H1 (cell line): ENCODE measurements at regions not wholly inside any gene's neighbourhood (a gene's known extent, or its start where the extent isn't known, plus 50 kb on each side); places are given as distances from the start of the nearest gene placed in this dataset.

Source experiments
- CTCF ChIA-PET: fragments of 300-600 bp; sonication (Branson Sonifier 250); formaldehyde crosslinking; loops from one replicate; lab custom pipeline; 2021; ENCODE audit not compliant: partially characterized antibody; lab: Charles Lee
- POLR2A ChIA-PET: fragments of 300-600 bp; sonication (Branson Sonifier 250); formaldehyde crosslinking; loops from one replicate; lab custom pipeline; 2021; ENCODE audit warnings: inconsistent platforms; ENCODE audit not compliant: partially characterized antibody; lab: Charles Lee
- DNase-seq, 2 experiments: peaks; one replicate each; pipeline versions ENCODE4 v3.0.0 to v3.0.0-alpha.2; 2010 to 2022; ENCODE audit warnings: low spot score in 2 of 2, low read depth in 1 of 2, mixed read lengths in 1 of 2
- FAIRE-seq: peaks from 2 replicates; lab custom pipeline; 2011; peaks lifted over from hg19 to GRCh38; lab: Jason Lieb, UNC
- H2AFZ ChIP-seq: 2 replicates; pipeline ENCODE4 v1.8.1; 2012; ENCODE audit warnings: low read length, inconsistent platforms
- H2AK5ac ChIP-seq: 2 replicates; pipeline ENCODE4 v1.6.1; 2013; ENCODE audit warnings: low read depth, low read length
- H2BK120ac ChIP-seq: replicated peaks from 2 replicates; pipeline ENCODE3; 2013; ENCODE audit warnings: low read depth, low read length, inconsistent platforms
- H2BK12ac ChIP-seq: 2 replicates; pipeline ENCODE4 v1.6.1; 2013; ENCODE audit warnings: low read depth, low read length
- H2BK15ac ChIP-seq: 2 replicates; pipeline ENCODE4 v1.6.1; 2013; ENCODE audit warnings: low read length
- H2BK20ac ChIP-seq: 2 replicates; pipeline ENCODE4 v1.6.1; 2013; ENCODE audit warnings: low read length
- H2BK5ac ChIP-seq: 2 replicates; pipeline ENCODE4 v1.6.1; 2013; ENCODE audit warnings: low read depth, low read length
- H3K14ac ChIP-seq: 2 replicates; pipeline ENCODE4 v1.6.1; 2013; ENCODE audit warnings: inconsistent platforms; ENCODE audit not compliant: insufficient read length
- H3K18ac ChIP-seq: 2 replicates; pipeline ENCODE4 v1.6.1; 2013; ENCODE audit warnings: low read length; ENCODE audit errors: extremely low read depth
- H3K23ac ChIP-seq: 2 replicates; pipeline ENCODE4 v1.6.1; 2013; ENCODE audit warnings: inconsistent platforms; ENCODE audit not compliant: insufficient read length
- H3K23me2 ChIP-seq: 2 replicates; pipeline ENCODE4 v1.6.1; 2013; ENCODE audit warnings: low read depth, low read length
- H3K27ac ChIP-seq: 2 replicates; pipeline ENCODE4 v1.6.1; 2011; ENCODE audit warnings: low read depth, low read length, inconsistent platforms
- H3K27me3 ChIP-seq, 4 experiments: replicated peaks in 1 of 4; 1 replicate in 1 of 4; 2 replicates in 3 of 4; pipeline versions ENCODE4 v1.6.1 to v1.8.1; 2011 to 2013; ENCODE audit warnings: low read length in 3 of 4, mild to moderate bottlenecking in 3 of 4, inconsistent platforms in 2 of 4, mixed read lengths in 2 of 4, moderate library complexity in 1 of 4; ENCODE audit not compliant: control insufficient read depth in 3 of 4, insufficient read depth in 3 of 4; ENCODE audit errors: extremely low read depth in 1 of 4
- H3K36me3 ChIP-seq, 4 experiments: 2 replicates each; pipeline versions ENCODE4 v1.6.1 to v1.8.1; 2011 to 2013; ENCODE audit warnings: mild to moderate bottlenecking in 4 of 4, low read length in 3 of 4, moderate library complexity in 2 of 4, control low read depth in 1 of 4, inconsistent platforms in 1 of 4; ENCODE audit not compliant: insufficient read depth in 4 of 4, control insufficient read depth in 2 of 4
- H3K4ac ChIP-seq: replicated peaks from 2 replicates; pipeline ENCODE3; 2013; ENCODE audit warnings: low read length, low read depth, mixed read lengths, inconsistent platforms; ENCODE audit not compliant: insufficient read length
- H3K4me1 ChIP-seq, 4 experiments: replicated peaks in 1 of 4; 1 replicate in 1 of 4; 2 replicates in 3 of 4; pipeline versions ENCODE4 v1.6.1 to v1.8.1; 2011 to 2013; ENCODE audit warnings: low read length in 3 of 4, inconsistent platforms in 2 of 4, mixed read lengths in 1 of 4; ENCODE audit not compliant: insufficient read depth in 4 of 4, control insufficient read depth in 3 of 4
- H3K4me2 ChIP-seq, 2 experiments: 2 replicates each; pipeline versions ENCODE4 v1.6.1 to v1.8.1; 2011 to 2013; ENCODE audit warnings: low read depth in 2 of 2, low read length in 2 of 2, control low read depth in 1 of 2, inconsistent platforms in 1 of 2, mild to moderate bottlenecking in 1 of 2; ENCODE audit not compliant: insufficient read depth in 1 of 2
- H3K4me3 ChIP-seq, 4 experiments: fragments of 200-600, 300-600 bp in 1 of 4; sonication (generic), shearing (Covaris generic), sonication (Bioruptor Twin) in 1 of 4; 2 replicates each; pipeline versions ENCODE4 v1.5.1 to v1.8.1; 2011 to 2016; ENCODE audit warnings: low read length in 4 of 4, low read depth in 3 of 4, control low read depth in 2 of 4, inconsistent platforms in 2 of 4, mild to moderate bottlenecking in 2 of 4, mixed read lengths in 1 of 4, moderate library complexity in 1 of 4; ENCODE audit not compliant: insufficient read depth in 2 of 4; ENCODE audit errors: extremely low read depth in 1 of 4
- H3K56ac ChIP-seq: replicated peaks from 2 replicates; pipeline ENCODE3; 2013; ENCODE audit warnings: low read depth, mild to moderate bottlenecking, mixed read lengths, low read length, inconsistent platforms; ENCODE audit not compliant: insufficient read length
- H3K79me1 ChIP-seq: 2 replicates; pipeline ENCODE4 v1.6.1; 2013; ENCODE audit warnings: low read depth, low read length, control low read depth
- H3K79me2 ChIP-seq, 2 experiments: 2 replicates each; pipeline versions ENCODE4 v1.6.1 to v1.8.1; 2012 to 2013; ENCODE audit warnings: low read length in 2 of 2, mild to moderate bottlenecking in 2 of 2, inconsistent platforms in 1 of 2; ENCODE audit not compliant: insufficient read depth in 2 of 2, control insufficient read depth in 1 of 2
- H3K9ac ChIP-seq, 4 experiments: replicated peaks in 1 of 4; 1 replicate in 1 of 4; 2 replicates in 3 of 4; pipeline versions ENCODE4 v1.6.1 to v1.8.1; 2011 to 2013; ENCODE audit warnings: low read depth in 3 of 4, low read length in 3 of 4, control low read depth in 2 of 4, mild to moderate bottlenecking in 2 of 4, moderate library complexity in 2 of 4, inconsistent platforms in 1 of 4; ENCODE audit errors: extremely low read depth in 1 of 4
- H3K9me3 ChIP-seq, 2 experiments: 2 replicates each; pipeline versions ENCODE4 v1.6.1 to v1.8.1; 2012 to 2013; ENCODE audit warnings: mild to moderate bottlenecking in 2 of 2, moderate library complexity in 2 of 2, control low read depth in 1 of 2, inconsistent platforms in 1 of 2, low read depth in 1 of 2, low read length in 1 of 2, mixed read lengths in 1 of 2; ENCODE audit not compliant: insufficient read depth in 2 of 2
- H4K20me1 ChIP-seq, 2 experiments: replicated peaks in 1 of 2; 2 replicates each; pipeline versions ENCODE3 to v1.8.1; 2011 to 2013; ENCODE audit warnings: inconsistent platforms in 2 of 2, low read length in 2 of 2, mild to moderate bottlenecking in 1 of 2; ENCODE audit not compliant: insufficient read depth in 2 of 2, control insufficient read depth in 1 of 2
- H4K5ac ChIP-seq: 2 replicates; pipeline ENCODE4 v1.6.1; 2013; ENCODE audit warnings: low read length, low read depth, mixed read lengths, inconsistent platforms; ENCODE audit not compliant: insufficient read length
- H4K8ac ChIP-seq: 2 replicates; pipeline ENCODE4 v1.8.0; 2013; ENCODE audit warnings: mild to moderate bottlenecking, moderate library complexity, low read length, inconsistent platforms; ENCODE audit not compliant: insufficient read depth; ENCODE audit errors: extremely low read depth
- H4K91ac ChIP-seq: replicated peaks from 2 replicates; pipeline ENCODE3; 2013; ENCODE audit warnings: low read length, mixed read lengths, inconsistent platforms; ENCODE audit not compliant: insufficient read length
- EGR1 ChIP-seq: IDR thresholded peaks from 2 replicates; pipeline ENCODE4 v1.6.1; 2011; ENCODE audit warnings: low read depth, low read length, borderline replicate concordance
- EP300 ChIP-seq, 2 experiments: IDR thresholded peaks; 1 replicate in 1 of 2; 2 replicates in 1 of 2; pipeline ENCODE4 v1.6.1; 2011 to 2012; ENCODE audit warnings: low read depth in 2 of 2, low read length in 2 of 2, mild to moderate bottlenecking in 2 of 2, borderline replicate concordance in 1 of 2, inconsistent platforms in 1 of 2, moderate library complexity in 1 of 2
- NANOG ChIP-seq: IDR thresholded peaks from 2 replicates; pipeline ENCODE4 v1.6.1; 2011; ENCODE audit warnings: low read length, low read depth, mild to moderate bottlenecking, inconsistent platforms; ENCODE audit not compliant: insufficient read depth, poor library complexity, severe bottlenecking
- RNF2 ChIP-seq: fragments of 200-900, 300-1000 bp; sonication (generic); IDR thresholded peaks from 2 replicates; pipeline ENCODE4 v1.7.1; 2016; ENCODE audit warnings: borderline replicate concordance, low read depth, mild to moderate bottlenecking, antibody characterized with exemption, low read length; ENCODE audit not compliant: poor library complexity, severe bottlenecking; ENCODE audit errors: missing control alignments
- SIX5 ChIP-seq: IDR thresholded peaks from 2 replicates; pipeline ENCODE4 v1.6.1; 2011; ENCODE audit warnings: mild to moderate bottlenecking, low read depth, low read length
- WGBS, 2 experiments: shearing (Covaris generic) in 1 of 2; methylation state at CpG; one replicate each; pipeline versions ENCODE4 v1.1.6 to v1.1.7; 2013 to 2015; ENCODE audit warnings: low lambda C conversion rate in 2 of 2, mixed read lengths in 2 of 2, inconsistent platforms in 1 of 2, low coverage in 1 of 2, missing lambda C conversion rate in 1 of 2; ENCODE audit not compliant: insufficient replicate concordance in 2 of 2, insufficient coverage in 1 of 2, insufficient read length in 1 of 2; ENCODE audit errors: extremely low coverage in 1 of 2, missing lambda C conversion rate in 1 of 2; 5-methylcytosine and 5-hydroxymethylcytosine counted together

- Histone ChIP-seq H3K79me1 (no peaks in the 10 kb centered on the region), H4K20me1 (no peaks in the 10 kb centered on the region), H3K27ac (no peak overlapping the region), H3K9ac (no peak overlapping the region), H2BK120ac (no peak overlapping the region), H3K4me1 (no peaks in the 10 kb centered on the region), H3K4me3 (no peak overlapping the region), H3K36me3 (no peaks in the 10 kb centered on the region), H2BK12ac (no peak overlapping the region), H4K91ac (no peak overlapping the region), H4K5ac (no peak overlapping the region), H2AFZ (no peak overlapping the region), H3K56ac (no peak overlapping the region), H3K18ac (no peak overlapping the region), H3K23ac (no peak overlapping the region), H3K4ac (no peak overlapping the region), H3K4me2 (no peak overlapping the region), H2AK5ac (no peak overlapping the region), H2BK20ac (no peak overlapping the region), H2BK5ac (no peak overlapping the region), H3K14ac (no peak overlapping the region), H3K9me3 (0 out of 4 replicates have a peak, but pooled peaks cover 0 to 3% of the 10 kb centered on the region in 2 experiments), H4K8ac (no peak overlapping the region), H3K27me3 (no peaks in the 10 kb centered on the region), H2BK15ac (no peak overlapping the region), H3K79me2 (no peaks in the 10 kb centered on the region), H3K23me2 (no peaks in the 10 kb centered on the region; the same call in 1 of the 2 replicates)
- no peak for FAIRE-seq
- TF ChIP-seq EGR1, result no peak
- TF ChIP-seq EP300 (IDR thresholded peaks at IDR 0.05; ENCODE audit: borderline replicate concordance in 1 of 2, low read depth in 2 of 2, low read length in 2 of 2), result no peak
- no peak for TF ChIP-seq RNF2
- no peak for TF ChIP-seq SIX5
- TF ChIP-seq NANOG, result no peak
- ChIA-PET CTCF (interaction anchor here (0.5 to 1.3 kb wide), 4 partner anchors 10 to 144 kb away, joined by 3 to 4 read pairs (median 3); no protein-coding TSS in a partner anchor), POLR2A (no interaction called here)
- DNase-seq, result no peak
- 82% methylated on average over 1 of the region's 1 CpG; no CpG with 5 or more reads in 1 of the 2 experiments for whole genome bisulfite sequencing, 2 experiments
Observed at GRCh38 chr12:42769455-42769854, 179.9 kb upstream of the PRICKLE1 start.
